GM18499 (cell line): ENCODE measurements at regions not wholly inside any gene's neighbourhood (a gene's known extent, or its start where the extent isn't known, plus 50 kb on each side); places are given as distances from the start of the nearest gene placed in this dataset.
"Not testable (repeated sequence)": the region's sequence is repeated elsewhere in the genome, so short reads cannot be mapped to it uniquely, and the experiment has no call there.

Source experiments
- ATAC-seq: cut with Tn5 transposase; IDR thresholded peaks from one replicate; pipeline ENCODE4 v1.9.1; 2021; ENCODE audit warnings: moderate number of reproducible peaks; ENCODE audit not compliant: insufficient read depth, unreplicated experiment

DNA sequence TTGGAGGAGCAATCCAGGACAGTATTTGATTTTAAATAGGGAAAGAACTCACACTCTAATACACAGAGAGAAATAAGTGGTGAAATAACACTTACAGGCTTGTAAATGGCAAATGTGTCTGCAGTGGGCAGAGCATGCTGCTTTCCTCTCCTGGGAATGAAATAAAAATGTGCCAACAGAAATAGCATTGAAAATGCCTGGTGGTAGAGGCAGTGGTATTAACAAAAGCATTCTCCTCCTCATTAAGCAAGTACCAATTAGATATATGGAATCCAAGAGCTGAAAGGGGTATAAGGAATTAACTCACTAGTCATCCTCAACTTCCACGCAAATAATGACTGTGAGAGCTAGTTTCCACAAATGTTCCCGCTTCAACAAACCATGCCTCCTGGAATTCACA is 364.1 kb upstream of the KCNMB2 start:
- no peak for ATAC-seq

DNA sequence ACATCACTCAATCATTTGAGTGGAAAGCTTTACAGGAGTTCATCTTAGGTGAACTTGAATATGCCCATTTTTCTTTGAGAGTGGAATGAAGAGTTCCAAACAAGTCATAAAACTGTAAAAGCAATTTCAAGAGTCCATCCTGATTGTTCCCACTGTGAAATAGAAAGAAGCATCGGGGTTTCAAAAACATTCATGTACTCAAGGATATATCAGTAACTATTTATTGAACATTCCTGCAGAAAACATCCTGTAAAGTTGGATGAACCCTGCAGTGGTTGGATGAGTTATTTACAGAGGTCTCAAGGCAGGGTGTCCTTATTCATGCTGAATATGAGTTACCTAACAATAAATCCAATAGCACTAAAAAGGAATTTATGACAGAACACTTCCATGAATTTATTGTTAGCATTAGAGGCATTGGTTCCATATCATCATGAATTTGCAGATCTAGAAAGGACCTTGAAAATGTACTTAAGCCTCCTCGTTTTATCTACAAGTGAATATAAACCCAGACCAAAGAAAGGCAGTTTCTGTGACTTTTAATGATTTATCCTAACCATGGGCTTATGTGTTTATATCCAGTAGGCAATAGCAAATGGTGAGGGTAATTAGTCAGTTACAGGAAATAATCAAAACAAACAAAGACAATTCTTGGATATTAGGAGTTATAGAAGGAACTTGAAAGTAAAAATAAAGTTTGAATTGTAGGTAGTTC is 361.9 kb upstream of the KCNMB2 start:
- no peak for ATAC-seq

DNA sequence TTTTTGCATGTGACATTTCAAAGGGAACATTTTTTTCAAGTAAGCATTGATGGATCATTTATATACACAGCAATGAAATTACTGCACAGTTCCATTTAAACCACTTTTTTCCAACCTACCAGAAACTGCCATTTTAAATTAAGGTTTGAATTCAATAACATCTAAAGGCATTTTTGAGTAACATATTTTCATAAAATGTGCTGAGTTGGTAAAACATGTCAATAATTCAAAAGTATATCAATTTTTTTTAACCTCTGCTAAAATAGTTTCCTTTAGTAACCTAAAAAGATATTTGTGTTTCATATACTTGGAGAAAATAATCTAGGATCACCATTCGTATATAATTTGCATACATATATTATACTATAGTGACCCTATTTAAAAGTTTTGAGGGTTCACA is 355.1 kb upstream of the KCNMB2 start:
- ATAC-seq = no peak

DNA sequence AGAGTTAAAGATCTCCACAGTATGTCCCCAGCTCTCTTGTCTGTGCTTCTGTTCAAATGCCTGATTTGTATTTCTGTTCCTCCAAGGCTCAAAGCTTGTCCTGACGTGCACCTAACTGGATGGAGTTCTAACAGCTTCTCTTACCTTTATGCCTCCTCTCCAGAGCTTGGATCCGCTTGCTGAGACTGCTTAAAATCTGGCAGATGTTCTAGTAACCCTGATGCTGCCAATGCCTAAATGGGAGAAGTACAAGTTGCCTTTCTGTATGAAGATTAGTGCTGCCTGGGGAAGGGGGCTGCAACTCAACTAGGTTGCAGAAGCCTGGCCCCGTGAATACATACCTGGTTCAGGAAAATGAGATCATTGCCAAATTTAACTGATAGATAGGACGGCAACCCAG is 354.5 kb upstream of the KCNMB2 start:
- no peak for ATAC-seq

DNA sequence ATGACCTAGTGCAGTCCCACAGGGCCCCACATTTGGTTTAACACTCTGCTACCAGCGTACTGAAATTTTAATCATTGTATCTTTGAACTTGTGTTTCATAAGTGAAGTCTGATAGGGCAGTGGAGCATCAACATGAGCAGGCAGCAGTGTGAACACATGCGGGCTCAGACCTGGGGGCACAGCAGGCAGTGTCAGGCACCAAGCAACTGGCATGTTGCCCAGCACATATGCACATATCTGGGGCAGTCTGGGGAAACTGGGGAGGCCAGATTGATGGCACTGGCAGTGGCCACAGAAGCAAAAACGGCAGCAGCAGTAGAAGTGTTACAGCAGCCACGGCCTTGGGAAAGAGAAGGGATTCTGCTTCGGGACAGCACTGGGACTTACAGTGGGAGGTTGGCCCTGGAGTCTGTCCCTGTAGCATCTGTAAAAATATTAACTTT is 353.9 kb upstream of the KCNMB2 start:
- no peak for ATAC-seq

DNA sequence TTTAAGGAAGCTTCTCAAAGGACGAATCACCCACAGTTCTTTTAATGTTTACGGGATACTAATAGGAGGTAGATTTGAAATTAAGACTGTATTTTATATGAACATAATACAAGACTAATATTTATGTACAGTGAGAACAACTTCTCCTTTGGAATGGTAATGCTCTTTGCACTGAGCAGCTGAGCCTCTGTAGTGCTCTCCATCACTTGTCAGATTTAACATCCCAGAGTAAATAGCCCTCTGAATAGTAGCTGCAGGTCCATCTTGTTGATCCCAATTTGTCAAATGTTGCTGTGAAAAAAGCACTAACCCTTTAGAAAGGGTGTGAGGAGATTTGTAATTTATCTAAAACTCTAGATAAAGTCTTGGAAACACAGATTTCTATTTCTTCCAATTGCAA is 351.4 kb upstream of the KCNMB2 start:
- ATAC-seq = no peak

DNA sequence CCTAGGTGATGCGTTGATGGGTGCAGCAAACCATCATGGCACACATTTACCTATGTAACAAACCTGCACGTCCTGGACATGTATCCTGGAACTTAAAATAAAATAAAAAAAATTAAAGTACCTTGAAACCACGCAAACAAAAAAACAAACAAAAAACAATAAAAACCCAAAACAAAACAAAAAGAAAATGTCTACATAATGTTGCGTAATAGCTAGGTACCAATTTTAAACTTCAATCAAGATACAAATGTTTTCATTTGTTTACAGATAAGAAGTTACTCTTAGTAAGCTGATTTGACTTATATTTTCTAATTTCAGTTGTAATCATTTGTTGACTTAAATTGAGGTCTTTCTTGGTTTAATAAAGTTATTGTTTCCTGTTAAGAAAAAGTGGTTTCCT is 349.6 kb upstream of the KCNMB2 start:
- no peak for ATAC-seq

DNA sequence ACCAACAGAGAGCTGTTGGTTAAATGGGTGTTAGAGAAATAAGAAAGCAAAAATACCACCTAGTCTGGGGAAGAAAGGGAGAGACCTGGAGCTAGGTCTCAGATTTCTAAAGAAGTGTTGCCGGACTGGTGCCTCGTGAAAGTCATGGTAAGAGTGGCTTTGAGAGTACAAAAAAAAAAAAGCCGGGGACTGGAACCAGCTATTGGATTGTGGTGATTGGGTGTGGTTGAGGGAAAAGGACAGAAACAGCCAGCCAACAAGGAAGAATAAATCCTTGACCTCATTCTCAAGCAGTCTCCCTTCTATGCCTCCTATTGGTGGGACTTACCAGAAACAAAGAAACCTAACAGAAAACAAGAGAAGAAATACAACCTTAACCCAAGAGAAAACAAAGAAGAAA is 346.4 kb upstream of the KCNMB2 start:
- ATAC-seq = no peak

DNA sequence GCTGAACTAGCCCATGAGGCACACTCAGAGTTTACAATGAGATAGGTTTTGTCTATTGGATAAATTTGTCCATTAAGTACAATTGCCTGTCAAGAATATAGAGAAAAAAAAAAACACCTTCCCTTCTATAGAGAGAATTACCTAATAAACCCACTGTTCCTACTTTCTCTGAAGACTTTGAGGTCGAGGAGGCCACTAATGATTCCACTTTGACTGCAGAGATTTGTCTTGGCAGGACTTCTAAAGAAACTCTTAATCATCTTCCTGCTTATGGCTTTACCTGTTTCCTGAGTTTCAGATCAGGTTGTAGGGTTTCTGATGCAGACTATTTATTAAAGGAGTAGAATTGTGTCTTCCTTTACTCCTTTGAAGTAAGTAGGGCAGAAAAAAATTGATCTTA is 342.4 kb upstream of the KCNMB2 start:
- ATAC-seq = no peak

DNA sequence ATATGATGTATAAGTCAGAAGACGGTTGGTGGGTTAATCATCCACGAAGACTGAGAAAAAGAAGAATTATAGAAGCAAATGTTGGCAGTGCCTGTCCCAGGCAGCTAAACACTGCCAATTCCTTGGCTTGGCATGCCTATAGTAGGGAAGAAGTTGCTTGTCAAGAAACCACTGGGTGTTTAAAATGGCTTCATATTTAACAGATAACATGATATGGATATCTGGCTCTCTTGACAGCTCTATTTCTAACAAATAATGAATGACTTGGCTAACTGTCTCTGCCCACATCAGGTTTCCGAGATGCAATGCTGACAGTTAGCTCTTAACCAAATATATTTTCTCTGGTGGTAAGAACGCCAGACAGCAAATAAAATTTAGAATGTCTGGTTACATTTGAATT is 341.7 kb upstream of the KCNMB2 start:
- ATAC-seq = no peak

DNA sequence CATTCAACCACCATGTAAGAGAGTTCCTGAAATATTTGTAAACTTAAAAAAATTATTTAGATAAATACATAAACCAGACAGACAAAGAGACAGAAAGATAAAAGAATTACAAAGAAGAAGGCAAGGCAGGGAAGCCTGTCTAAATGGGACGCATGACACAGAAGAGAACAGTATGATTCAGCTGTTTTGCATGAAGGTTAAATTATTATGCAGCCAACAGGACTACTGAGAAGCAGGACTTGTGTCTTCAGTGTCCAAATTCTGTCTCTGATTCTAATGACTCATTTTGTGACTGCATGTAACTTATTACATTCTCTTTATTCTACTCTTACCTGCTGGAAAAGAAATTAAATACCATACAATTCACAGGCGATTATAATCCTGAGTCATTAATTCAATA is 340.4 kb upstream of the KCNMB2 start:
- ATAC-seq = peak; percentile 95

DNA sequence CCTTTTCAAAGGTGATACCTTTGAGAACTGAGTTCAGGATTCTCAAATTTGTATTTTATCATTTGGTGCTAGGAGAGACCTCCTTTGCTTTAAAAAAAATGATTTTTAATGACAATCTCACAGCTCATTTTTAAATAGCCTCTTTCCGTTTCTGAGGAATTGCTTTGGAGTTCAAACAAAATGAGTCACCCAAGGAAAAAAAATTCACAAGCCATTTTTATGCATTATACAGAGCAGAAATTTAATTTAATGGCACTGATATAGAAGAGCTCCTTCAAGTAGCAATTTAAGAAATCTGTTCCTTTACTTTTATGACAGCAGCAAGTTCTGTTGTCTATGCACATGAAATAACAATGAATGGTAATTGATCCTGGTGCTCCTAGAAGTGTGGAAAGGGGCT is 337.9 kb upstream of the KCNMB2 start:
- no peak for ATAC-seq

DNA sequence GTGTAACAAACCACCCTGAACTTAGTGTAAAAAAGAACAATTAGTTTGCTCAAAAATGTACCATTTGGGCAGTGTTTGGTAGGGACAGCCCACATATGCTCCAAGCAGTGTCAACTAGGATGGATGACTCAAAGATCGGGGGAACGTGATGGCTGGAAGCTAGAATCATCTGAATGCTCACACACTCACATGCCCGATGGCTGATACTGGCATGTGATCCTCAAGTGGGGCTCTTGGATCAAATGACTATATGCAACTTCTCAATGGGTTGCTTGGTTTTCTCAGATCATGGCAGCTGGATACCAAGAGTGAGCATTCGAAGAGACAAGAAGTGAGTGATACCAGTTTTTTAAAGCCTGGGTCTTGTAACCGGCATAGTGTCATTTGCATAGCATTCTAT is 335.9 kb upstream of the KCNMB2 start:
- no peak for ATAC-seq

DNA sequence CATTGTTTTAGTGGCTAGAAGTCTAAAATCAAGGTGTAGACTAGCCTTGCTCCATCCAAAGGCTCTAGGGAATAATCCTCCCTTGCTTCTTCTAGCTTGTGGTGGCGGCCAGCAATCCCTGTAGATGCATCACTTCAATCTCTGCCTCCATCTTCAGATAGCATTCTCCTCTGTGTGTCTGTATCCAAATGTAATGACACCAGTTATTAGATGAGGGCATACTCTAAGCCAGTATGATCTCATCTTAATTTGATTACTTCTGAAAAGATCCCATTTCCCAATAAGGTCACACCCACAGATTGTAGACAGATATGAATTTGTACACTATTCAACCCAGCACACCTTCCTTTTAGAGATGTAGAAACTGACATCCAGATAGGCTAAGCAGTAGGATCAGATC is 334.5 kb upstream of the KCNMB2 start:
- ATAC-seq = no peak

DNA sequence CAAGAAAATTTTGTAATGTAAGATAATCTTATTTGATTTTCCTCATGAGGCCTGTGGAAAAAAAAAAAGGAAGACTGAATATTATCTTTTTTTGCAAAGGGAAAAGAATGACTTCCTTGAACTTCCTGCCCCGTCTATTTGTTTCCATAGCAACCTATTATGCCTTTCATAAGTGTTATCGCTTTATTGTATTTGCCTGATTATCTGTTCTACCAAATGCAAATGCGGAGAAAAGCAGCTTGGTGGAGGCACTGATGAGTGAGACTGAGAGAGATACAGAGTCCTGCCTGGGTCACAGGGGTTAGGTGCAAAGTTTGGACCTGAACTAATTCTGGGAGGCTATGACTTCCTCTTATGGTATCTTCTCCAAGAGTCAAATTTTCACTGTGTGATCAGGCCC is 334.0 kb upstream of the KCNMB2 start:
- ATAC-seq = no peak

DNA sequence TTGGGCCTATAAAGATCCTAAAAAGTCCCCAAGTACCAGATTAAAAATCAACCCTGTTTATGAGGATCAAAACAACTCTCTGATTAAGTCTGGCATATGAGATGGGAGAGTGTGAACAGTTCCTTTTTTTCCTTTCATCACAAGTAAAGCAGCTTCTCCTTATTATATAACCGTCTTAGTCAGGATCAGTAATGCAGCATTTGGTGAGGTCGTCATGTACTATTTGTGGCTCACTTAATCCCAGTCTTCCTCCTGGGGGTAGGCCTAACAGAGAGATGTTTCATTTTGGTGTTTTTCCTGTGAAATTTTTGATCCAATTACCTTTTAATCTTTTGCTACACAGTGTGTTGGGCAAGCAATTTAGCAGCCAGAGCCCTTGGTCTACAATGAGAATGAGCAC is 333.1 kb upstream of the KCNMB2 start:
- ATAC-seq = no peak

DNA sequence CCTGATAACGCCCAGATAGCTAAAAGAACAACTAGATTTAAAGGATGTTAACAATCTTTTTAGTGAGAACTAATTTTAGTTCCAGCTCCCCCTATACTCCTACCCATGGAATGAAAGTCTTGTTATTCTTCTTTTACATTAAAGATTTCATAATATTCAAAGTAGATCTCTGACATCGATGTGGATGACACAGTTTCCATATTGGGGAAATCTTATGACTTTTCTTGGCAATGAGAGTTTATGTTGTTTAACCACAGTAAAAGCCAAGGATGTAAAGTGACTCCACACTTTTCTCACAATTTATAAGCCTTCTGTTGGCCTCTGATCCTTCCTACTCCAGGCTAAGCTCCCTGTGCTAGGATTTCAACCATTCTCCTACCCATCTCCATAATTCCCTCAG is 332.6 kb upstream of the KCNMB2 start:
- ATAC-seq = no peak

DNA sequence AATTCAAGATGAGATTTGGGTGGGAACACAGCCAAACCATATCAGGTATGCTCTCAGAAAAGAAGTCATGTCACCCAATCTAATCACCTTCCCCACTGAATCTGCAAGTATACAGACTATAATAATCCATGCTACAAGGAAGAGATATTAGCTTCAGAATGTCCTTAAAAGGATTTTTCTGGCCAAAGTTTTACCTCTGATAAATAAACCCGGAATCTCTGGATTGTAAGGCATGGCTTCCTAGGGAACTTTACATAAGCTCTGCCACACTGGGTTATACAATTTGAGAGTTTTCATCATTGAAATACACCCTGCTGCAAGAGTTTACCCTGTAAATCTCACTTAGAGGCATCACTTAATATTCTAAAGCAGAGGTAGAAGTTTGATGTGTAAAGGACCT is 330.5 kb upstream of the KCNMB2 start:
- no peak for ATAC-seq

DNA sequence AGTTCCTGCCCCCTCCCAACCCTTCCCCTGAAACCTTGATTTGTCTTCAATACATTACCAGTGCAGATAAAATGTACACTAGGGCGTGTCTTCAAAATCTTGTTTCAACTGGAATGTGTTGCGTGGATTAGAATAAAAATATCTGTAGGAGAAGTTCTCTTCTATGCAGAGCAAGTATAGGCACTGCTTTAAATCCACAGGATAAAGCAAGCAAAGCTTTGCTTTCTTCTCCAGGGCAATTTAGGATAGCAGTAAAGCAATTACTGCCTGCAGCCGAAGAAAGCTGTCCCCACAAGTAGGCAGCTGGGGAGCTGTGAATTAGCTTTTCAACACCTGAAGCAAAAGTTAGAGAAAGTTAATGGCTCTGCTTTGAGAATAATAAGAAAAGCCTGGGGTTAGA is 329.7 kb upstream of the KCNMB2 start:
- no peak for ATAC-seq

DNA sequence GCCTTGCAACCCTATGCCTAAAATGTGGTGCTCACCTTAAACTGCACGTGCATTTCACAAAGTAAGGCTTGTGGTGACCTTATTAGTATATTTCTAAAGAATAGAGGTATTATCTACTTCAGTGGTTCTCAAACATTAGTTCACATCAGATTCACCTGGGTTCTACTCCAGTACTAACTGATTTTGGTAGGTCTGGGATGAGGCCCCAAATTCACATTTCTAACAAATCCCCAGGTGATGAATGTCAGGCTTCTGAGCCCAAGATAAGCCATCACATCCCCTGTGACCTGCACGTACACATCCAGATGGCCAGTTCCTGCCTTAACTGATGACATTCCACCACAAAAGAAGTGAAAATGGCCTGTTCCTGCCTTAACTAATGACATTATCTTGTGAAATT is 329.1 kb upstream of the KCNMB2 start:
- ATAC-seq = not testable (repeated sequence)

DNA sequence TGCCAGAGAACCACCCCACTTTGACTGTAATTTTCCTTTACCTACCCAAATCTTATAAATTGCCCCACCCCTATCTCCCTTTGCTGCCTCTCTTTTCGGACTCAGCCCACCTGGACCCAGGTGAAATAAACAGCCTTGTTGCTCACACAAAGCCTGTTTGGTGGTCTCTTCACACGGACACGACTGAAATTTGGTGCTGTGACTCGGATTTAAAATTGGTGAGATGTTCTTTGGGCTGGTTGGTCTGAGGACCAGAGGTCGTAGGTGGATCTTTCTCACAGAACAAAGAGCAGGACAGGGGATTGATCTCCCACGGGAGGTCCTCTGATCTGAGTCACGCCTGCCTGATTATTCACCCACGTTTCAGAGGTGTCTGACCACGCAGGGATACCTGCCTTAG is 328.6 kb upstream of the KCNMB2 start:
- ATAC-seq = not testable (repeated sequence)

DNA sequence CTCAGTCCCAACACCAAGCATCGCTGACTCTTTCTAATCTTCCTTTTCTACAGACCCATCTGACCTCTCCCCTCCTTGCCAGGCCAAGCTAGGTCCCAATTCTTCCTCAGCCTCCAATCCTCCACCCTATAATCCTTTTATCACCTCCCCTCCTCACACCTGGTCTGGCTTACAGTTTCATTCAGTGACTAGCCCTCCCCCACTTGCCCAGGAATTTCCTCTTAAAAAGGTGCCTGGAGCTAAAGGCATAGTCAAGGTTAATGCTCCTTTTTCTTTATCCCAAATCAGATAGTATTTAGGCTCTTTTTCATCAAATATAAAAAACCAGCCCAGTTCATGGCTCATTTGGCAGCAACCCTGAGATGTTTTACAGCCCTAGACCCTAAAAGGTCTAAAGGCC is 327.1 kb upstream of the KCNMB2 start:
- not testable (repeated sequence) for ATAC-seq

DNA sequence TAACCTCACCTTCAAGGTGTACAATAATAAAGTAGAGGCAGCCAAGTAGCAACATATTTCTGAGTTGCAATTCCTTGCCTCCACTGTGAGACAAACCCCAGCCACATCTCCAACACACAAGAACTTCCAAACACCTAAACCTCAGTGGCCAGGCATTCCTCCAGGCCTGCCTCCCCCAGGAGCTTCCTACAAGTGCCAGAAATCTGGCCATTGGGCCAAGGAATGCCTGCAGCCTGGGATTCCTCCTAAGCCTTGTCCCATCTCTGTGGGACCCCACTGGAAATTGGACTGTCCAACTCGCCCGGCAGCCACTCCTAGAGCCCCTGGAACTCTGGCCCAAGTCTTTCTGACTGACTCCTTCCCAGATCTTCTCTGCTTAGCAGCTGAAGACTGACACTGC is 326.6 kb upstream of the KCNMB2 start:
- ATAC-seq = not testable (repeated sequence)
